Activated T-cell treated with anti-CD3 and anti-CD28 coated beads, Interleukin-2, amount 50 U/mL, for 1 hour (primary cell): ENCODE measurements at regions not wholly inside any gene's neighbourhood (a gene's known extent, or its start where the extent isn't known, plus 50 kb on each side); places are given as distances from the start of the nearest gene placed in this dataset.
A peak's percentile ranks its signal among the peaks of the same experiment; 100 is the strongest.

Source experiments
- DNase-seq: peaks from one replicate; pipeline ENCODE4 v3.0.0-alpha.2; 2020

DNA sequence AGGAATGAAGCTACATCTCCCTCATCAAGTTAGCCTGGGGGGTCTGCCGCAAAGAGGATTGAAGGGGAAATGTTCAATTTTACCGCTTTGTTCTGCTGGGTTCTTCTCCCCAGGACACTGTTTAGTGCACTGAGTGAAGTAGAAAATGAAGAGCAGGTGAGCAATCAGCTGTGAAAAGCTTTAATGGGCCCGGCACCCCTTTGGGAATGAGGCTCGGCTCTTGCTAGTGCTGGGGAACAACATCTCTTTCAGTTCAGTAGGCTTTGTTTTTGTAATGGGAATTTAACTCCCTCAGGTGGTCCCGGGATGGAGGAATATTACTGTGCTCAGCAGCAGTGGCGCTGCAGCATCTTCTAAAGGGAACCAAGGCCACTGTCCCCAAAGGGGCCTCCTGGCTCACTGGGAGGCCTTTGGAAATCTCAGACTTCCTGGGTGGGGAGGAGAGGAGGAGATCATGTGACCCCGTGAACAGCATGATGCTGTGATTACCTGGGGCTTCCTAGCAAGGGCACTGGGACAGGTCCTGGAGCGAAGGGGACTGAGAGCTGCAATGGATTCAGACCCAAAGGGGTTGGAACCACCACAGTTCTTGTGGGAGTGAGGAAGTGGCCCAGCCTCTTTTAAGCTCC, 85.2 kb upstream of the MAX start:
- no peak for DNase-seq

DNA sequence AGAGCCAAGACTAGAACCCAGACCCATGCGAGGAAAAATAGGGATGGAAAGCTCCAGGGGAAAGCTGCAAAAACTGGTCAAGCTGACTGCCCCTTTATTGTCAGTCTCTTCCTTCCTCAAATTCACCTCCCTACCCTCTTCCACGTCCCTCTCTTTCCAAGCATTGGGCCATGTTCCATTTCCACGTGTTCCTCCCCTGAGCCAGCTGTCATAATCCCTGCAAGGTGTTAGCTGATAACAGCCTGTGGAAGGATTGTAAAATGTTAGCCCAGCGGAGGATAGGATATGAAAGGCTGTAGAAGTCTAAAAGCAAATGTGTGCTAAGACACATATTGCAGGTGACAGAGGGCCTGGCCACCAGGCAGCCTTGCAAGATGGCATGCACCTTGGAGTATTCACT, 88.0 kb upstream of the MAX start:
- no peak for DNase-seq

DNA sequence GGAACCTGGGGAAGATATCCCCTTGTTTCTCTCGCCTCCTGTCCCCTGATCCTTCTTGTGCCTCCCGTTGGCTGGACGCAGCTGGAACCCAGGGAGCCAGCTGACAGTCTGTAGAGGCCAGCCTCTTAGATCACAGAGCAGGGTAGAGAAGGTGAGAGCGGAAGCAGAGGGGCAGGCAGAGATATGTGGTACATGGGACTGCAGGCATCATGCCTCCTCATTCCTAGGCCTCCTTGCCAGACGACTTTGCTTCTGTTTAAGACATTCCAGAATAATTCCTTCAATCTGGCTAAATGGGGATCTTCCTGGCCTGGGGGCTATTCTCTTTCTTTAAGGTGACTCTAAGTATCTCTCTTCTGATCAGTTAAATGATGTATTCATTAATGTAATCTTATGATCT, 89.4 kb upstream of the MAX start:
- no peak for DNase-seq

DNA sequence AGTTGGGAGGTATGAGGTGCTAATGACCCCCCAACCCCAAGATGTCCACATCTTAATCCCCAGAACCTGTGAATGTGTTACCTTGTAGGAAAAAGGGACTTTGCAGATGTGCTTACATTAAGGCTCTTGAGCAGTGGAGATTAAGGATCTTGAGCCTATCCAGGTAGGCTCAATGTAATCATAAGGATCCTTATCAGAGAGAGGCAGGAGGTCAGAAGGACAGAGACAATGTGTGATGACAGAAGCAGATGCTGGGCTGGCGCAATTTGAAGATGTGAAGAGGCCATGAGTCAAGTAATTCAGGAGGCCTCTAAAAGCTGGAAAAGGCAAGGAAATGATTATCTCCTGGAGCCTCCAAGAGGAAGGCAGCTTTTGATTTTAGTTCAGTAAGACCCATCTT, 90.4 kb upstream of the MAX start:
- DNase-seq, result no peak

DNA sequence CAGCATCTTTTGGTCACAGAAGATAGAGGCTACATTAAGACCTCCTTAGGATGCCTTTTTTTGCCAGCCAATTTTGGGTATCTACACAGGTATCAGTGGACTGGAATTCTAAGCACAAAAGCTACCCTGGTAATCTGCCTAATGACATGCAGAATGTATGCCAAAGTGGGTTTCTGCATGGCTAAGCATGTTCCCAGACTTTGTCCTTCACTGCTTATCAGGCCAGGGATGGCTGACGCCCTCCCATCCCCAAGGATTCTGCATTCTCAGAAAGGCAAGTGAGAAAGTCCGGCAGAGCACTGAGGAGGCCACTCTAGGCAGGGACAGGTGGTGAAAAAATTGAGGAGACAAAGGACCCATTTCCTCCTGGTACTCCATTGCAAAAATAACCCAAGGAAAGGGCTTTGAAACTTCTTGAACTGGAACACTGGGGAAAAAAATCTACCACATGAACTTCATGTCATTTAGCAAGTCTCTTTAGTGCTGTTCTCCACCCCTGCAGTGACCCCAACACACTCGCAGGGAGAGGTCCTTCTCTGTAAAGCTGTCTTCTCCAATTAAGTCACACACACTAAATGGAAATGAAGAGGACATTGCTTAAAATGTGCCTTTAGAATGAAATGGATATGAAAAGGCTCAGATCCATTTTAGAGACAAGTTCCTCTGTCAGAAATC, 91.7 kb upstream of the MAX start:
- DNase-seq, result no peak

DNA sequence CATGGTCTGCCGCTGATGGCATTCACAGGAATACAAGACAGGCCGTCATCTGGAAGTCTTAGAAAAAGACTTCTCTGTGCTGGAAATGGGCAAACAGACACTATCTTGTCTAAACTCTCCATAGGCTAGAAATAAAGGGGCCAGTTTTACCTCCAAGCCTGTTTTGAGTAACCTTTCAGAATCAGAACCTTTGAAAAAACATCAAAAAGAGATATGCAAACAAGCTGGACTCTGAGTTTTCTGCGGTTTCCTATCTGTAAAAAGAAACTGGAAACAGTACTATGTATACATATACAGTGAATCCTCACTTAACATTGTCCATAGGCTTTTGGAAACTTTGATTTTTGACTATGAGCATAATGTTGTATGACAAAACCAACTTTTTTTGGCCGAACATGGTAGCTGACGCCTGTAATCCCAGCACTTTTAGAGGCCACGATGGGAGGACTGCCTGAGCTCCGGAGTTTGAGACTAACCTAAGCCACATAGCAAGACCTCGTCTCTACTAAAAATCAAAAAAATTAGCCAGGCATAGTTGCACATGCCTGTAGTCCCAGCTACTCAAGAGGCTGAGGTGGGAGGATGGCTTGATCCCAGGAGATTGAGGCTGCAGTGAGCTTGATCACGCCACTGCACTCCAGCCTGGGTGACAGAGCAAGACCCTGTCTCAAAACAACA, 92.9 kb upstream of the MAX start:
- no peak for DNase-seq

DNA sequence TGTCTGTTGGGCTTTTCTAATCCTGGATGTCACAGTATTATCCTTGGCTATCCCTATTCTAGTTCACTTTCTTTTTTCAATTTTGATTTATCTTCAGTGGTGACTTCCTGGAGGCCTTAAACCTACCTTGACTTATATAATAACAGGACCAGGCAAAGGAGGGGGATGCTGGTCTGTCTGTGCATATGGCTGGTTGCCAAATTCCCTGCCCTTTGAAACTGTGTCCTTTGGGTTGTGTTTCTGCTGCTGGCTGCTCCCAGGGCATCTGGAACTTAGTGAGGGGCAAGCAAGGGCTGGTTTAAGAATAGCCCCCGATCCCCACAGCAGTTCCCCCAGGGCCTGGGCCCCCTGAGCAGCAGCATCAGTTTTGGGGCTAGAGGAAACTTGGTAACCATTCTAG, 96.0 kb upstream of the MAX start:
- DNase-seq, result no peak

DNA sequence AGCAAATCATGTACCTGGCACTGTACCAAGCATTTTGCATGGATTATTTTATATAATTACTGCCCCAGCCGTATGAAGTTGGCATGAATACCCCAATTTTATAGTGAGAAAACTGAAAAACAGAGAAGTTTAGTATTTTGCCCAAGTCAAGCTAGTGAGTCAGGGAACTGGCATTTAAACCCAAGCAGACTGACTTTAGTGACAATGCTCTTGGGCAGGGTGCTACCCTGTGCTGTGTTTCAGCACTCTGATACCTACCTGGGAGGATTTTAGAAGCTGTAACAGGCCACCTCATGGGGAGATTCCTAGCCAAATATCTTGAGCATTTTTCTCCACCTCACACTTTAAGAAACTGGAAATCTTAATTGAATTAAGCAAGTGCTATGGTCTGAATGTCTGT, 98.1 kb upstream of the MAX start:
- DNase-seq, result no peak

DNA sequence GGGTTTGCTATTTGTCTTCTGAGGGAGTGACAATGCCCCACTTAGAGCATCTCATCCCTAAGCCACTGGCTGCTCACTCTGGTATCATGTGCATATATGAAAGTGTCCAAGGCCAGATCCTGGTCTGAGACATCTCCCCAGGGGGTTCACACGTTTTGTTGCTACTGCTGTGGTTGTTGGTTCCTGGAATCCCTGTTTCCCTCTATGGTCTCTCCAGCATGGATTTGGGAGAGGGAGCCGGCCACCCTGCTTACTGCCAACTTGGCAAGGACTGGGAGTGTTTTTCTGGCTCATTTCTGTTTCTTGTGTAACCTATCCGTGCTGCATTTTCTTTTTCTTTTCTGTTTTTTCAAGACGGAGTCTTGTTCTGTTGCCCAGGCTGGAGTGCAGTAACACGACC, 101.3 kb upstream of the MAX start:
- DNase-seq, result no peak

DNA sequence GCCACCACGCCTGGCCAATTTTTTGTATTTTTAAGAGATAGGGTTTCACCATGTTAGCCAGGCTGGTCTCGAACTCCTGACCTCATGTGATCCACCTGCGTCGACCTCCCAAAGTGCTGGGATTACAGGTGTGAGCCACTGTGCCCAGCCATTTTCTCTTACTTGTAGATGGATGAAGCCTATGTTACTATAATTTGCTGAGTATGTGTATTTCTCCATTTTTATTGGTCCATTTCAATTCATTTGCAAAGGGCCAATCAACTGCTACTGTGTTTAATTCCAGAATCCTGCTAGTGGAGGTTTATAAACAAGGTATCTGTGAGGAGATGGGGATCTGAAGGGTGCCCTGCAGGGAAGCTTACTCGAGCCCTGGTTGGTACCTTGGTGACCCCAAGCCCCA, 101.7 kb upstream of the MAX start:
- no peak for DNase-seq

DNA sequence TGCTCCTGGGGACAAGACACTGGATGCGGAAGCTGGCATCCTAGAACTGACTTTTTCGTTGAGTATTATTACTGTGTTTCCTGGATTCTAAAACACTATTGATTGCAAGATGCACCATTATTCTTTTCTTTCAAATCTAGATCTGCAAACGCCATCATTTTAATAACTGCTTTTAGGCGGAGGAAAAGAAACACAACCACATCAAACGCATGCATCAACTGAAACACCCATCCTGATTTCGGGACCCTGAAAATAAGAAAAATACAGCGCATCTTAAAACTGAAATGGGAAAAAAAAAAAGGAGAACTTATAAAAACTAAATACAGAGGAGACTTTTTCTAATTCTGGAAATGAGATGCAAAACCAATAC, 103.7 kb upstream of the MAX start:
- no peak for DNase-seq

DNA sequence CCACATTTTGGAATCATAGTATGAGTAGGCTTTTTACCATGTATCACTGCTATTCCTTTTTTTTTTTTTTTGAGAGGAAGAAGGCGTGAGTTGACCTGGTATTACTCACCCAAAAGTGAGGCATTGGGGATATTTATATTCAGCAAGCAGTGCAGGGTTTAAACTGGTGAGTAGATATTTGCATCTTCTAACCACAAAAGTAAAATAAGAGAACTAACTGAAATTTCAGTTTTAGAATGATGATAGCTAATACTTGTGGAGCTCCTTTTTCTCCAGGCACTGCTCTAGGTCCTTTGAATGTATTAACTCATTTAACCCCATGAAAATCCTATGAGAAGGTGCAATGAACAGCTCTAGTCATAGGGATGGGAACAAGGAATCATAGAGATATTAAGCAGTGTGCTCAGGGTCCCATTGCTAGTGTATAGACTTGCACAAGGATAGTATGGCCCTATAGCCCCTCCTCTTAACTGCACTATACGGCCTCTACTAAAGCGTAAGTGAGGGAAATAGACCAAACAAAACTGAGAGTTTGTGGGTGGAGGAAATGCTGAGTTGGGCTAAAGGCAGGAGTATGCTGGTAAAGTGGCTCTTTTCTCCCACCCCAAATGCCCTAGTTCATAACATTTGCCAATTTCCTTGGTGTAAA, 104.3 kb upstream of the MAX start:
- no peak for DNase-seq

DNA sequence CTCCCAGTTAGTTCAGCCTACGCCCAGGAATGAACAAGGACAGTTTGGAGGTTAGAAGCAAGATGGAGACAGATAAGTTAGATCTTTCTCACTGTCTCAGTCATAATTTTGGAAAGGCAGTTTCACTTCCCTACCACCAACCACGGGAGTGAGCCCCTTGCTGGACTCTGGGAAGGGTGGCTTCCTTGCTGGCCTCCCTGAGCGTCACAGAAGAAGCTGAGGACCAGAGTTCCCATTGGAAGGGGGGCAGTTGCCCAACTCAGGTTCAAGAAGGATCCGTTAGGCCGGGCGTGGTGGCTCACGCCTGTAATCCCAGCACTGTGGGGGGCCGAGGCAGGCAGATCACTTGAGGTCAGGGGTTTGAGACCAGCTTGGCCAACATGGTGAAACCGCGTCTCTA, 106.2 kb upstream of the MAX start:
- DNase-seq, result no peak

DNA sequence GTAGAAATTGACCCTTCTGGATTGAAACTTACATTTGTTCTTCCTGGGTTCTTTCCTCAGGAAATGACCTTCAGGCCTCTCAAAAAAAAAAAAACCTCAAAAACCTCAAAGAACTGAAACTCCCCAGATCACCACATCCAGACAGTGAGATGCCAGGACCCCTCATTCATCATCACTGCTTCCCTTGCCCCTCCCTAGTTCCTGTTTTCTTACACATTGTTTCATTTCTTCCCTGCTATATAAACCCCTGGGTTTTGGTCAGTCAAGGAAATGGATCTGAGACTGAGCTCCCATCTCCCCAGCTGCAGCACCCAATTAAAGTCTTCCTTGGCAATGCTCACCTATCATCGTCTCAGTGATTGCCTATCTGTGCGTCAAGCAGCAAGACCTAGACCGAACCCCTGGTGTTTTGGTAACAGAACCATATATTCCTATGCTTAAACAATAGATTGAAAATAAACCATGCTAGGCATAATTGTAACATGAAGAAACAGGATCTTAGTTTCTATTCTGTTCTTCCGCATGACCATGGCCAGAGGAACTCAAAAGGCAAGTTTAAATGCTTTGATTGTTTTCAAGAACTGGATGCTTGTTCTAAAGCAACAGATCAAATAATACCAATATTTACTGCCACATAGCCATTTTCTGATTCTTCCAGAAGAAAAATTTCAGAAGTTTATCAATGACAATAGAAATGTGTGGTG, 108.0 kb upstream of the MAX start:
- no peak for DNase-seq

DNA sequence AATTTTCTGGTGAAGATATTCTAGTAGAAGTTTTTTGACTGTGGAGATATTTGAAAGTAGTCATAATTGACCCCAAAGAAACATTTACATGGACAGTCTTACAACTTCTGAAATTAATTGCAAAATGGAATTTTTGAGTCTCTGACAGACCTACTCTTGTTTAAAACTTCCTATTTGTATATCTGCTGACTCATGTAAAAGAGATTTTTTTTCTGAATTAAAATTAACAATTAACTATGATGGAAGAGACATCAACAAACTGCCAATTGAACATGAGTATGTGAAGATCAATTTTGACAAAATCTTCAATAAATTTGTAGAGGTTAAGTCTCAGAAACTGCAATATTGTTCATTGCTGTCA, 108.5 kb upstream of the MAX start:
- DNase-seq, result no peak

DNA sequence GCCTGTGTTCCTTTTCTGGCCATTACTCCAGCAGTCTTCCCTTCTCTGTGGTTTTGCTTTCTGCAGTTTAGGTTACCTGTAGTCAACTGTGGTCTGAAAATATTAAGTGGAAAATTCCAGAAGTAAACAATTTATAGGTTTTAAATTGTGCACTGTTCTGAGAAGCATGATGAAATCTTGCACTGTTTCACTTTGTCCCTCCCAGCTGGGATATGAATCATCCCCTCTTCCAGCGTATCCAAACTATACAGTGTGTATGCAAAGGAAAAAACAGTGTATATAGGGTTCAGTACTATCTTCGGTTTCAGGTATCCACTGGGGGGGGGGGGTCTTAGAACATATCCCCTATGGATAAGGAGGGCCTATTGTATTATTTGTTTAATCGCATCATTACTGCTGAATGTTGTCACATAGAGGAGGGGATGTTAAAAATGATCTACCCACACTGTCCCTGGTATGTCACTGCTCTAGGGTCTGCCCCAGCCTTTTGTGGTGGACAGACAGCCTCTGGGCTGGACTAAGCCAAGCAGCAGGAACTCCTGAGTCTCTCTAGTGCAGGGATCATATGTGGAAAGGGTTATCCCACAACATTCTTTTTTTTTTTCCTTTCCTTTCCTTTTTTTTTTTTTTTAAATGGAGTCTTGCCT, 109.1 kb upstream of the MAX start:
- no peak for DNase-seq

DNA sequence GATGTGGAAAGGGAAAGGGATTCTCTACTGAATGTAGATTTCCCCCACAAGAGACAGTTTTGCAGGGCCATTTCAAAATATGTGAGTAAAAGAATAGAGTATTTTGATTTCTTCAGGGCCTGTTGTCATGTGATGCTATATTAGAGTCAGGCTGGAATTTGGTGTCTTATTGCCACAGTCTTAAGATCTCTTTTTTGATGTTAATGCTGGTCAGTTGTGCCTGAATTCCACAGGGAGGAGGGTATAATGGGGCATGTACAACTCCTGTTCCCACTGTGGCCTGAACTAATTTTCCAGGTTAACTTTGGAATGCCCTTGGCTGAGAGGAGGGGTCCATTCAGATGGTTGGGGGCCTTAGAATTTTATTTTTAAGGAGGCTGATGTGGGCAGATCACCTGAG, 111.0 kb upstream of the MAX start:
- DNase-seq, result no peak

DNA sequence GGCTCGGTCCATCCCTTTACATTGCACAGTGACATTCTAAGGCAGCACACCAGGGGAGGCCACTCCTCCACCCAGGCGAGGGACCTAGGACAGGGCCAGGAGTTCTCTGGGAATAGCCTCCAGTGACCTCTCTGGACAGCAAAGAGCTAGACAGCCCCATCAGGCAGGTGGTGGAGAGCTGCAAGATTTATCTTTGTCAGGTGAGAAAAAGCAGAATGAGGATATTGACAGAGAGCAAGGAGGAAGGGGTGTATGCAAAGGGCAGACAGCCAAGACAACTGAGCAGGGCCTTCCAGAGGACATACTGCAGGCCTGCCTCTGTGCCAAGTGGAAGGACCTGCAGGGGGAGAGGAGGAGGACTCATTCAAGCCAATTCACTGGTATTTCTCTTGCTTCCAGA, 112.4 kb upstream of the MAX start:
- no peak for DNase-seq

DNA sequence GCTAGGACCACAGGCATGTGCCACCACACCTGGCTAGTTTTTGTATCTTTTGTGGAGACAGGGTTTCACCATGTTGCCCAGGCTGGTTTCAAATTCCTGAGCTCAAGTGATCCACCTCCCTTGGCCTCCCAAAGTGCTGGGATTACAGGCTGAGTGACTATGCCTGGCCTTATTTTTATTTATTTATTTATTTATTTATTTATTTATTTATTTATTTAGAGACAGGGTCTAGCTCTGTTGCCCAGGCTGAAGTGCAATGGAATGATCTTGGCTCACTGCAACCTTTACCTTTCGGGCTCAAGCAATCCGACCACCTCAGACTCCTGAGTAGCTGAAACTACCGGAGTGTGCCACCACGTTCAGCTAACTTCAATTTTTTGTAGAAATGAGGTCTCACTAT, 117.0 kb upstream of the MAX start:
- no peak for DNase-seq

DNA sequence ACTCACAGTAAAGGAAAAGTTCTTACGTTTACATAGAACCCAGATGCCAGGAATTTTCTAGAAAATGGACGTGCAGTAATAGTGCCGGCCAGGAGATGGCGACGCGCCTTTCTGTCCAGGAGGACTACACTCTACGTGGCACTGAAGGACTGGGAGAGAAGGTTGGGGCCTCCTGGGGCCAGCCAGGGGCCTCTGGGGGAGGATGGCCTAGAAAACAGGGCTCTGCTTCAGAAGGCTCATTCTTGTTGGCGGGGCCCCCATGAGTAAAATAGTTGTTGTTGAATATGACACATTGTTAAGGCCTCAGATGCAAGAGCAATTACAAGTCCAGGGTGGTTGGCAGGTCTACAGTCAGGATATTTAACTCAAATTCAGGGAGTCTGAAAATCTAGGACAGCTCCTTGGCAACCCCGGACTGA, 120.1 kb upstream of the MAX start:
- DNase-seq, result peak; percentile 67

DNA sequence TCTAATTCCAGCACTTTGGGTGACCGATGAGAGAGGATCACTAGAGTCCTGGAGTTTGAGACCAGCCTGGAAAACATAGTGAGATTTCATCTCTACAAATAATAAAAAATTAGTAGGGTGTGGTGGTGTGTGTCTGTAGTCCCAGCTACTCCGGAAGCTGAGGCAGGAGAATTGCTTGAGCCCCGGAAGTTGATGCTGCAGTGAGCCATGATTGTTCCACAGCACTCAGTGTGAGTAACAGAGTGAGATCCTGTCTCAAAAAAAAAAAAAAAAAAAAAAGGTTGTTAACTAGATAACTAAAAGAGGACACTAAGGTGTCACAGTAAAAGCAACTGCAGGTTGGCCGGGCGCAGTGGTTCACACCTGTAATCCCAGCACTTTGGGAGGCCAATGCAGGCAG, 121.3 kb upstream of the MAX start:
- no peak for DNase-seq

DNA sequence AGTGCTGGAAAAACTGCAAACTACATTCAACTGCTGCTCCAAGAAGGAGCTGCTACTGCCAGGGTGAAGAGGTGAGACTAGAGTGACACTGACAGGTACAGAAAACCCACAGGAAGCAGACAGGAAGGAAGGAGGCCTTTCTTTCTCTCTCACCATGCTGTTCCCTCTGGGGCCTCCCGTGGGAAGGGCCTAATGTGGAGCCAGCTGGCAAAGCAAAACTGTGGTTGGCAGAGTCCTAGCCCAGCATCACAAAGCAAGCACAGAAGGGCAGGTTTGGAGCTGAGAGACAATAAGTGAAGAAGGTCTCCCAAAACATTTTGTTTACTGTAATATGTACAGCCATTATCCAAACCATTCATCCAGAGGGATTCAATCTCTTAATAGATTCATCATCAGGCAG, 122.5 kb upstream of the MAX start:
- DNase-seq, result no peak
